ENCODE measurements at regions not wholly inside any gene's neighbourhood (a gene's known extent, or its start where the extent isn't known, plus 50 kb on each side); places are given as distances from the start of the nearest gene placed in this dataset.
"Not testable (repeated sequence)": the region's sequence is repeated elsewhere in the genome, so short reads cannot be mapped to it uniquely, and the experiment has no call there.

- TF ChIP-seq CTCF (IDR thresholded peaks at IDR 0.05; ENCODE audit: low read depth, low read length, missing input control); YY1 (IDR thresholded peaks at IDR 0.05); ATF3 (IDR thresholded peaks at IDR 0.05); TAF1 (conservative IDR thresholded peaks at IDR 0.05); EGR1 (IDR thresholded peaks at IDR 0.05; ENCODE audit: low read depth in 2 of 2); MAX (IDR thresholded peaks at IDR 0.05); REST (IDR thresholded peaks at IDR 0.05); GABPA (IDR thresholded peaks at IDR 0.05 in 1 of 2, conservative IDR thresholded peaks at IDR 0.05 in 1 of 2); SP1 (IDR thresholded peaks at IDR 0.05); ZBTB33 (IDR thresholded peaks at IDR 0.05): not testable (repeated sequence)
Observed at GRCh38 chr7:76932957-76933356, 99.2 kb downstream of the SPDYE17 start.
